ENCODE measurements at regions not wholly inside any gene's neighbourhood (a gene's known extent, or its start where the extent isn't known, plus 50 kb on each side); places are given as distances from the start of the nearest gene placed in this dataset.
"Not testable (repeated sequence)": the region's sequence is repeated elsewhere in the genome, so short reads cannot be mapped to it uniquely, and the experiment has no call there.

DNA sequence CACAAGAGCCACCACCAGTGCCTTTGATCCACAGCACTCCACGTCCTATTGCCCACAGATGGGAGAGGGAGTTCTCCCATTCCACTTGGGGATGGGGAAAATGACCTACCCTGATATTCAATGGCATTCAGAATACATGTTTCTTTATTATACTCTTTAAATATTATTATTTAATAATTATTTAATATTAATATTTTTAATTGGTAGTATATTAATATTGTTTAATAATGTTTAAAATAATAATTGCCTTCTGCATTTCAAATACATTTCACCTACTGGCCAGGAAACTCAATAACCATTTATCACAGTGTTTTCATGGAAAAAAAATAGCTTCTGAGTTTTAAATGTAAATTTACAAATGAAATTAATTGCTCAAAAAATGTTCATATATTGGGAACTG, 127.4 kb upstream of the G2E3 start:
- Mint-ChIP-seq H3K36me3 (ENCODE audit: low read depth) (no peaks in the 10 kb centered on the region), H3K27ac (no peak overlapping the region), H3K27me3 (no peaks in the 10 kb centered on the region), H3K9me3 (no peaks in the 10 kb centered on the region), H3K4me1 (no peaks in the 10 kb centered on the region), H3K4me3 (no peak overlapping the region)
- DNase-seq = no peak
- intact Hi-C loops (cut with micrococcal nuclease) = no loop called here

DNA sequence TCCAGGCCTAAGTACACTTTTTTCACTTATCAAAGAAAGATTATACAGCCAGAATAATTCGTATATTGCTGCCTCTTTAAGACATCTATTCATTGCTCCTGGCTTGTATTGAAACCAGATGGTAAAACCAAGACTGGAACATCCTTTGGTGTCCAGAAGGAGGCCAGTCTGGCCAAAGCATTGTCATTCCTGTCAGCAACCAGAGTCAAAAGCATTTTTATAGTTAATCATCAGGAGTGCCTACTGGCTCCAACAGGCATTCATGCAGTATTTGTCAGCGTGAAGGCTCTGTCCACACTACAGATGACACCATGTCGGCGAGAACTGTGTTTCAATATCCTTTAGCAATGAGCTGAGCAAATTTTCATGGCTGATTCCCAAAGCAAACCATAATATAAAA, 118.0 kb upstream of the G2E3 start:
- intact Hi-C loops (cut with micrococcal nuclease) = loop anchor here (5.0 kb wide), 1 partner anchor 64 kb away; no protein-coding TSS in a partner anchor
- Mint-ChIP-seq H3K27ac (no peak overlapping the region), H3K4me1 (no peaks in the 10 kb centered on the region), H3K9me3 (no peaks in the 10 kb centered on the region), H3K36me3 (ENCODE audit: low read depth) (no peaks in the 10 kb centered on the region), H3K27me3 (no peaks in the 10 kb centered on the region), H3K4me3 (no peak overlapping the region)
- no peak for DNase-seq

DNA sequence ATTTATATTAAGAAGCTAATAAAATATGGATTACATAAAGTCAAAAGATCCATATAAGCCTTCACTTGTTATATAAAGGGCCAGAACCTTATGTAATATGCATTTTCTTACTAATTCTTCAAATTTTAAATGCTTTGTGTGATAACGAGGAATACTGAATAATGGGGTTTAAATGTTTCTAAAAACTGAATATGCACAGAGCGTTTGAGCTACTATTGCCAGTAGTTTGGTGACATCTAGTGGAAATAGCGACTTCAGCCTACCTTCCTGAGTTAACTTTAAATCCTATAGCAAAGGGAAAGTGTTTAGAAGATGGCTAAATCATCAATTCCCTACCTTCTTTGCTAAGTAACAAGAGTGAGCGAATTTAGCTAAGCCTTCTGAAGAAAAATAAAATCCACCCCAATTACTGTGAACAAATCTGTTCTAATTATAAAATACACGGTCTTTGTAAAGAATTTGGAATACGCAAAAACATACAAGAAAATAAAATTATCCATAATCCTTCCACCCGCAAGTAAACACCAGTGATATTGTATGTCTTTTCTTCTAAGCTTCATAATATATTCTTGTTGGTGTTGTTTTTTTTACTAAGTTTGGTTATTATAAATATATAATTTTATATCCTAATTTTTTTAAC, 115.5 kb upstream of the G2E3 start:
- no peaks in the 10 kb centered on the region for H3K4me1 Mint-ChIP-seq
- no peak overlapping the region for H3K4me3 Mint-ChIP-seq
- H3K9me3 Mint-ChIP-seq = no peaks in the 10 kb centered on the region
- no peaks in the 10 kb centered on the region for H3K27me3 Mint-ChIP-seq
- no peaks in the 10 kb centered on the region for H3K36me3 Mint-ChIP-seq (ENCODE audit: low read depth)
- DNase-seq = no peak
- no peak overlapping the region for H3K27ac Mint-ChIP-seq
- intact Hi-C loops (cut with micrococcal nuclease) = loop anchor here (2.0 to 5.0 kb wide), 2 partner anchors 66 to 895 kb away; no protein-coding TSS in a partner anchor

DNA sequence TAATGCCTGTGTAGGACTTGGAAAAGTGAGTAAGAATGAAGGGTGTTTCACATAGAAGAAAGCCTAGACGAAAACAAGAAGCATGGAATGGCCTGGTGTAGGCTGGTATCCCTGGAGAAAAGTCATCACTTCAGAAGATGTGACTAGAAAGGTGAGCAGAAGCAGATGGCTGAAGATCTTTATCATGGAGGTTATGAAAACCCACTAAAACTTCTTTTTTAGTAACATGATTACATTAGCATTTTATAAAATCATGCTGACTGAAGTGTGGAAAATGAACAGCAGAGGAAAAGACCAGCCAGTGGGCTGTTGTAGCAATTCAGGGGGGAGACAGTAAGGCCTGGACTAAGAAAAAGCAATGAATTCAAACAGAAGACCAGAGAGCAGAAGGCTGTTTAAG, 114.5 kb upstream of the G2E3 start:
- intact Hi-C loops (cut with micrococcal nuclease) = loop anchor here (5.0 kb wide), 1 partner anchor 67 kb away; no protein-coding TSS in a partner anchor
- no peak overlapping the region for H3K4me3 Mint-ChIP-seq
- no peak overlapping the region for H3K27ac Mint-ChIP-seq
- no peak for DNase-seq
- H3K27me3 Mint-ChIP-seq = no peaks in the 10 kb centered on the region
- H3K36me3 Mint-ChIP-seq (ENCODE audit: low read depth) = no peaks in the 10 kb centered on the region
- H3K9me3 Mint-ChIP-seq = no peaks in the 10 kb centered on the region
- no peaks in the 10 kb centered on the region for H3K4me1 Mint-ChIP-seq

DNA sequence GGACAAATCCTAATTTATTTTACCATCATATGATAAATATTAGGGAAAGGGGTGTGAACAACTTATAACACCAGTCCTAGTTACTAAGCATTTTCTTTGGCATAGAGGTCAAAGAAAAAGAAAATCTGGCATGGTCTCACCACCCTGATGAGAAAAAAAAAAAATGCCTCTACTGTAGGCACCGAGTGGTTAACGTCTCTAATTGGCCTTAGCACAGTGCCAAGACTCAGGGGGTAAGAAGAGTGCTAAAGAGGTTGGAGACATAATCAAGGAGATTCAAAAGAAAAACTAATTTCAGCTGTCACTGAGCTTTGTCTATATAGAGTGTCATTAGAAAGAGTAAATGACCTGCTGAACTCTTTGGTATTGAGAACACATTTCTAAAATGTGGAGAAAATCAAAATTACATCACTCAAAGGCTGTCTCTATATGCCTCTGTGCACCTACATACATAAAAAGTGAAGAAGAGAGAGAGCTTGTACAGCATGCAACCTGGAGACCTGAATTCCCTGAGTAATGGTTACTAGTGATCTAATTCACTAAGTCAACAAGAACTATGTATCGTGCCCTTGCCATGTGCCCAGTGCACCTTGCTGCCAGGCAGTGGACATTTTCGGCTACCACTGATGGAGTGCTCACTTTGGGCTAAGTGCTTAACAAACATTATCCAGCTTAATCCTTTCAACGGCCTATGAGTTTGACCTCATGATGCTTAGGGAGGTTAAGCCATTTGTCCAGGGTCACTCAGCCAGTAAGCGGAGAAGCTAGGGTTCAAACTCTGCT, 113.8 kb upstream of the G2E3 start:
- H3K4me3 Mint-ChIP-seq = no peak overlapping the region
- no peaks in the 10 kb centered on the region for H3K36me3 Mint-ChIP-seq (ENCODE audit: low read depth)
- H3K27me3 Mint-ChIP-seq = no peaks in the 10 kb centered on the region
- DNase-seq = no peak
- intact Hi-C loops (cut with micrococcal nuclease) = no loop called here
- no peaks in the 10 kb centered on the region for H3K4me1 Mint-ChIP-seq
- H3K27ac Mint-ChIP-seq = no peak overlapping the region
- no peaks in the 10 kb centered on the region for H3K9me3 Mint-ChIP-seq

DNA sequence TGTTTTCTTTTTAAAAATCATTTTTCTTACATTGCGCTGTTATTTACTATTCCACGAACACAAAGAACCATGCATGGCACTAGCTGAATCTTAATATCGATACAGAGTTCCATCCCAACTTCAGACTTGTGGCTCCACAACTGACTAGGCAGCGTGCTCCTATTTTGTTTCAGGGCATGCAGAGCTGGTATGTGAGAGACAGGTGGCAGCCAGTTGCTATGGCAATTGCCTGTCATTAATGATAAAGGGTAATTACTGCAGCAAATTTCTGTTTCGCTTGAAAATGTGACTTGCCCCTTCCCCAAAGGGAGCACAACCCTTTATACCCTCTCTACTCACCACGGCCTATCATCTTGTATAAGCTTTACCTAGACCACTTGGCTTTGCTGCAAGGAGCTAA, 113.1 kb upstream of the G2E3 start:
- no peaks in the 10 kb centered on the region for H3K36me3 Mint-ChIP-seq (ENCODE audit: low read depth)
- no peak for DNase-seq
- H3K27ac Mint-ChIP-seq = no peak overlapping the region
- H3K27me3 Mint-ChIP-seq = no peaks in the 10 kb centered on the region
- no peaks in the 10 kb centered on the region for H3K4me1 Mint-ChIP-seq
- intact Hi-C loops (cut with micrococcal nuclease) = no loop called here
- no peaks in the 10 kb centered on the region for H3K9me3 Mint-ChIP-seq
- H3K4me3 Mint-ChIP-seq = no peak overlapping the region

DNA sequence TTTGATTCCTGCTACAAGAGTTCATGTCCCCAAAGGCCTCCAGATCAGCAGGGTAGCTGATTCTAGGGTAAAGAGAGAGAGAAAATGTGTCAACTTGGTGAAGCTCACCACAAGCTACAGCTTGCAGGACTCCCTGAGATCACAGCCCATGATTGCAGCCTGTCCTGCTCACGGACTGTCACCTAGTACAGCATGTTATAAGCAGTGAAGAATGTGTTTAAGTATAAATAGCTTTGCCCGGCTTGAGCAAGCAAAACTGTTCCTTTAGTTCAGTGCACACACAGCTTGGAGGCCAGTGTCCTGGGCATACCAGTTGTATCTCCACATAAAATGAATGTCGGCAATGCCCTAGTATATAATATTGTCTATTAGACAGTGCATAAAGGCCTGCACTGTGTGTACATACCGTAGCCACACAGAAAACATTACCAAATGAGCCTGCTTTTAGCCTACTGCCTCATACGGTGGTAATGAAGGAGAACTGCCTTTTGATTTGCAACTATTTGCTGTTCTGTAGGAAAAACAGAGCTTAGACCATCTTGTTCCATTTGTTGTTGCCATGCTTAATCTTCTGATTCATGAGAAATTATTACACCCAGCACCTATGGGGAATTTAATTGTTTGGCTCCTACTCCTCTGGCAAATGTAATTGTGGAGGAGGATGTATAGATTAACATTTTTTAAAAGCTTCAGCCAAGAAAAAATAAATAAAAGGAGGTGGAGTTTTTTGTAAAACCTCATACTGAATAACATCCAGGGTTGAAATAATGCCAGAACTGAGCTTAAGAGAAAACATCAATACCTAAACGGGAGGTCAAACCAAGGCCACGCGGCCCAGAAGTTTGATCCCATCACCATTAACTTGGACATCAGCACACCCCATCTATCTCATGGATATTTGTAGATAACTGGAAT, 108.1 kb upstream of the G2E3 start:
- Mint-ChIP-seq H3K27ac (no peak overlapping the region), H3K36me3 (ENCODE audit: low read depth) (no peaks in the 10 kb centered on the region), H3K4me3 (no peak overlapping the region), H3K9me3 (no peaks in the 10 kb centered on the region), H3K27me3 (no peaks in the 10 kb centered on the region), H3K4me1 (no peaks in the 10 kb centered on the region)
- no peak for DNase-seq
- intact Hi-C loops (cut with micrococcal nuclease) = no loop called here

DNA sequence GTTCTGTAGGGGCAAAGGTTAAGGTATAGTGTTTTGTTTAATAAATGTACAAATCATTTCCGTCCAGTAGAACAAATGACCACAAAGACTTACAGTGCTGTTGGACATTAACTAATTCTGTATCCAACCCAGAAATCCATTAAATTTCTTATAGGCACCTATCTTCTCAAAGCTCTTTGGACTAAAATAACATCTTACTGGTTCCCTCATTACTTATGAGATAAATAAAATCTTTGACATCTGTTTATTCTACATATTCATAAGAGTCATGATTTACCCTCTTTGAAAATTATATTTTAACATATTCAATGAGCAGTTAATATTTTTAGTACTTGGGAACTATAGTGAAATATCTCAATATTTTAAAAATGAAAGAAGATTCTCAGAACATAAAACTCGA, 102.7 kb upstream of the G2E3 start:
- intact Hi-C loops (cut with micrococcal nuclease) = no loop called here
- H3K27ac Mint-ChIP-seq = no peak overlapping the region
- peaks cover 4% of the 10 kb centered on the region for H3K27me3 Mint-ChIP-seq
- no peaks in the 10 kb centered on the region for H3K4me1 Mint-ChIP-seq
- H3K4me3 Mint-ChIP-seq = no peak overlapping the region
- no peaks in the 10 kb centered on the region for H3K36me3 Mint-ChIP-seq (ENCODE audit: low read depth)
- no peak for DNase-seq
- H3K9me3 Mint-ChIP-seq = no peaks in the 10 kb centered on the region

DNA sequence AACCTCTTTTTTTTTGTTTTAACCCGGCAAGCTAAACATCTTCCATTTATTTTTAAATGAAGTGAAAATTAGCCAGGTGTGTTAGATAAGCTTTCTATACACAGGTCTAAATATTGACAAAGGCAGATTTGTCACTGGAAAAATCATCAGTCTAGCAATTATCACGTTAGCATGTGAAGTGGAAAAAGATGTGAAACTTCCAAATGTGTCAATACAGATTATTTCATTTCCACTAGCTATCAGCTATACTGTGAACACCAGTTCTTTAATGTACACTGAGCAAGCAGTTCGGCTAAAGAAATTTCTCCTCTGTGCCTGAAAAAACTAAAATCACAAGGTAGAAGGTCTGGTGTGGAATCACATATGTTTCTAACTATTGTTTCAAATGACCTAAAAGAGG, 96.6 kb upstream of the G2E3 start:
- no peak for DNase-seq
- Mint-ChIP-seq H3K27ac (no peak overlapping the region), H3K4me3 (no peak overlapping the region), H3K27me3 (peaks cover 6% of the 10 kb centered on the region), H3K9me3 (peaks cover 3% of the 10 kb centered on the region), H3K4me1 (no peaks in the 10 kb centered on the region), H3K36me3 (ENCODE audit: low read depth) (no peaks in the 10 kb centered on the region)
- intact Hi-C loops (cut with micrococcal nuclease) = no loop called here

DNA sequence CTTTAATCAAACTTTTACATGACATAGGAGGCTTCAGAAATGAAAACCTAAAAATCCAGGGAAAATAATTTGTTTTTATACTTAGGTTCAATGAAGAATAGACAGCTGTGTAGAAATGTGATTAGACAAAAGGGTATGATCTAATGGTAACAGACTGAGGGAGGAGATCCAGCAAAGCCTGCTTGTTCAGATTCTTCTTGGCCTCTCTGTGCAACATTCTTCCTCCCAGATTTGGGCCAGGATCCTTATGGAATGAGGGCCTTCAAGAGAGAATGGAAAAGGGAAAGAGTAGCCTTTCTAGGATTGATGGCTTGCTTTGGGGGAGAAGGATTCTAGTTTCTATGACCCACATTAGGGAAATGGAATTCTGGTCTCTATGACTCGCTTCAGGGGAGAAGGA, 94.5 kb upstream of the G2E3 start:
- no peaks in the 10 kb centered on the region for H3K36me3 Mint-ChIP-seq (ENCODE audit: low read depth)
- peaks cover 3% of the 10 kb centered on the region for H3K9me3 Mint-ChIP-seq
- no peaks in the 10 kb centered on the region for H3K4me1 Mint-ChIP-seq
- peaks cover 4% of the 10 kb centered on the region for H3K27me3 Mint-ChIP-seq
- no peak overlapping the region for H3K4me3 Mint-ChIP-seq
- no peak for DNase-seq
- intact Hi-C loops (cut with micrococcal nuclease) = no loop called here
- H3K27ac Mint-ChIP-seq = no peak overlapping the region

DNA sequence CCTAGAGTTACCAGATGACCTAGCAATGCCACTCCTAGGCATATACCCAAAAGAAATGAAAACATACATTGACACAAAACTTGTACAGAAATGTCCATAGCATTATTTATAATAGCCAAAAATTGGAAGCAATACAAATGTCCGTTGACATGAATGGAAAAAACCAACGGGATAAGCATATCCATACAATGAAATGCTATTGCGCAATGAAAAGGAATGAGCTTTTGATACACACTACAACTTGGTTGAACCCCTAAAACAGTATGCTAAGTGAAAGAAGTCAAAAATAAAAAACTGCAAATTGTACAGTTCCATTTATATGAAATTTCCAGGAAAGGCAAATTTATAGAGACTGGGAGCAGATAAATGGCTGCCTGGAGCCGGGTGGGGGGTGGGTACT, 90.6 kb upstream of the G2E3 start:
- Mint-ChIP-seq H3K9me3 (peaks cover 3% of the 10 kb centered on the region), H3K4me1 (no peaks in the 10 kb centered on the region), H3K27ac (no peak overlapping the region), H3K36me3 (ENCODE audit: low read depth) (no peaks in the 10 kb centered on the region), H3K27me3 (no peaks in the 10 kb centered on the region), H3K4me3 (no peak overlapping the region)
- DNase-seq = no peak
- intact Hi-C loops (cut with micrococcal nuclease) = no loop called here

DNA sequence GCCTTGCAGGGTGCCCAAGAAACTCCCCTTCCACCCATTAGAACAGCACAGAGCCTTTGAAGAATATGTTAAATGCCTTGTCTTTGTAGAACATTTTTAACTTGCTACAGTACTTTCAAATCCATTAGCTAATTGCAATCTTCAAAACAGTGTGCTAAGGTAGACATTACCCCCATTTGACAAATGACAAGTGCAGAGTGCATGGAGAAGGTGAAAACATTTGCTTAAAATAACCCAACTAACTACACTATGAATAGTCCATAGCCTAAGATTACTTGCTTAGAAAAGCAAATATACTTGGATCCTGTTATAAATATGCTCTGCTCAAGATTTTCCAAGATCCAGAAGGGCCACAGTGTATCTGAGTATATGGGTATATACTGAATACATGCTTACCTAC, 87.0 kb upstream of the G2E3 start:
- no peak for DNase-seq
- Mint-ChIP-seq H3K4me1 (no peaks in the 10 kb centered on the region), H3K27ac (no peak overlapping the region), H3K27me3 (no peaks in the 10 kb centered on the region), H3K4me3 (no peak overlapping the region), H3K36me3 (ENCODE audit: low read depth) (no peaks in the 10 kb centered on the region), H3K9me3 (no peaks in the 10 kb centered on the region)
- intact Hi-C loops (cut with micrococcal nuclease) = no loop called here

DNA sequence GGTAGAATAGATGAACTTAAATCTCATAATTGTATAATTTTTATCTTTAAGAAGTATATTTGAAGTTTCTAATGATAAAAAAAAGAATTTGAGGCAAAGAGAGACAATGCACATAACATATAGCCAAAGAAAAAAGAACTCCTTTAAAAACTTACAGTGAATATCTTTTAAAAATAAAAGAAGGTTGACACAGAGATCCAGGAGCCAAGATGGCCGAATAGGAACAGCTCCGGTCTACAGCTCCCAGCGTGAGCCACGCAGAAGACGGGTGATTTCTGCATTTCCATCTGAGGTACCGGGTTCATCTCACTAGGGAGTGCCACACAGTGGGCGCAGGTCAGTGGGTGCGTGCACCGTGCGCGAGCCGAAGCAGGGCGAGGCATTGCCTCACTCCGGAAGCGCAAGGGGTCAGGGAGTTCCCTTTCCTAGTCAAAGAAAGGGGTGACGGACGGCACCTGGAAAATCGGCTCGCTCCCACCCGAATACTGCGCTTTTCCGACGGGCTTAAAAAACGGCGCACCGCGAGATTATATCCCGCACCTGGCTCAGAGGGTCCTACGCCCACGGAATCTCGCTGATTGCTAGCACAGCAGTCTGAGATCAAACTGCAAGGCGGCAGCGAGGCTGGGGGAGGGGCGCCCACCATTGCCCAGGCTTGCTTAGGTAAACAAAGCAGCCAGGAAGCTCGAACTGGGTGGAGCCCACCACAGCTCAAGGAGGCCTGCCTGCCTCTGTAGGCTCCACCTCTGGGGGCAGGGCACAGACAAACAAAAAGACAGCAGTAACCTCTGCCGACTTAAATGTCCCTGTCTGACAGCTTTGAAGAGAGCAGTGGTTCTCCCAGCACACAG, 84.9 kb upstream of the G2E3 start:
- H3K4me1 Mint-ChIP-seq; H3K4me3 Mint-ChIP-seq; H3K9me3 Mint-ChIP-seq; H3K27ac Mint-ChIP-seq; intact Hi-C loops (cut with micrococcal nuclease); DNase-seq; H3K36me3 Mint-ChIP-seq (ENCODE audit: low read depth); H3K27me3 Mint-ChIP-seq: not testable (repeated sequence)
